Mesendoderm (in vitro differentiated cells): ENCODE measurements at regions not wholly inside any gene's neighbourhood (a gene's known extent, or its start where the extent isn't known, plus 50 kb on each side); places are given as distances from the start of the nearest gene placed in this dataset.

Source experiments
- DNase-seq: peaks from one replicate; pipeline ENCODE4 v3.0.0; 2013
- H2AK5ac ChIP-seq: 2 replicates; pipeline ENCODE4 v1.6.1; 2013; ENCODE audit warnings: low read length, inconsistent platforms
- H2BK120ac ChIP-seq: 2 replicates; pipeline ENCODE4 v1.6.1; 2013; ENCODE audit warnings: low read depth, mild to moderate bottlenecking, low read length, moderate library complexity, mixed read lengths
- H2BK15ac ChIP-seq: replicated peaks from 2 replicates; pipeline ENCODE4 v1.6.1; 2013; ENCODE audit warnings: low read depth, mild to moderate bottlenecking, moderate library complexity
- H2BK5ac ChIP-seq: 2 replicates; pipeline ENCODE4 v1.6.1; 2013; ENCODE audit warnings: low read length, inconsistent platforms
- H3K18ac ChIP-seq: 2 replicates; pipeline ENCODE4 v1.6.1; 2013; ENCODE audit warnings: mild to moderate bottlenecking, low read length, mixed read lengths
- H3K23ac ChIP-seq: one replicate; pipeline ENCODE4 v1.6.1; 2013; ENCODE audit warnings: low read length
- H3K27ac ChIP-seq: 2 replicates; pipeline ENCODE4 v1.5.1; 2013; ENCODE audit warnings: low read depth, mild to moderate bottlenecking, inconsistent platforms, low read length, moderate library complexity
- H3K27me3 ChIP-seq: 2 replicates; pipeline ENCODE4 v1.6.1; 2013; ENCODE audit warnings: low read length, control low read depth, mild to moderate bottlenecking, inconsistent platforms; ENCODE audit not compliant: insufficient read depth, poor library complexity
- H3K36me3 ChIP-seq: 2 replicates; pipeline ENCODE4 v1.6.1; 2013; ENCODE audit warnings: low read length, inconsistent platforms; ENCODE audit not compliant: control insufficient read depth, insufficient read depth
- H3K4ac ChIP-seq: one replicate; pipeline ENCODE4 v1.6.1; 2013; ENCODE audit warnings: low read depth, mild to moderate bottlenecking, low read length, moderate library complexity
- H3K4me1 ChIP-seq: 2 replicates; pipeline ENCODE4 v1.6.1; 2013; ENCODE audit warnings: low read depth, low read length, inconsistent platforms; ENCODE audit not compliant: control insufficient read depth
- H3K4me2 ChIP-seq: 2 replicates; pipeline ENCODE4 v1.6.1; 2013; ENCODE audit warnings: low read length
- H3K4me3 ChIP-seq: 2 replicates; pipeline ENCODE4 v1.5.1; 2013; ENCODE audit warnings: mild to moderate bottlenecking, low read length
- H3K56ac ChIP-seq: one replicate; pipeline ENCODE4 v1.6.1; 2013; ENCODE audit warnings: low read length
- H3K79me1 ChIP-seq: 2 replicates; pipeline ENCODE4 v1.6.1; 2013; ENCODE audit warnings: low read length, inconsistent platforms
- H3K79me2 ChIP-seq: 2 replicates; pipeline ENCODE4 v1.6.1; 2013; ENCODE audit warnings: mild to moderate bottlenecking, low read length; ENCODE audit not compliant: control insufficient read depth, insufficient read depth
- H3K9ac ChIP-seq: 2 replicates; pipeline ENCODE4 v1.6.1; 2013; ENCODE audit warnings: low read length, inconsistent platforms
- H4K5ac ChIP-seq: one replicate; pipeline ENCODE4 v1.6.1; 2013; ENCODE audit warnings: low read length
- H4K8ac ChIP-seq: one replicate; pipeline ENCODE4 v1.6.1; 2013; ENCODE audit warnings: low read depth, mild to moderate bottlenecking, control low read depth, low read length, moderate library complexity
- WGBS: extraction: QIAGEN DNeasy Blood & Tissue Kit; methylation state at CpG from one replicate; pipeline ENCODE4 v1.1.7; 2013; ENCODE audit warnings: low lambda C conversion rate, missing lambda C conversion rate; ENCODE audit not compliant: insufficient coverage; ENCODE audit errors: extremely low coverage; 5-methylcytosine and 5-hydroxymethylcytosine counted together

GRCh38 chr15:31276596-31277298 lies 49.9 kb upstream of the KLF13 start:
- Histone ChIP-seq H4K5ac (no peak overlapping the region), H2BK5ac (no peak overlapping the region), H4K8ac (no peak overlapping the region), H3K27ac (no peak overlapping the region), H3K79me1 (no peaks in the 10 kb centered on the region), H3K79me2 (no peaks in the 10 kb centered on the region), H3K4me1 (no peaks in the 10 kb centered on the region), H3K56ac (no peak overlapping the region), H2AK5ac (no peak overlapping the region), H3K23ac (no peak overlapping the region), H3K4ac (no peak overlapping the region), H3K4me3 (no peak overlapping the region), H3K18ac (no peak overlapping the region), H2BK120ac (no peak overlapping the region), H2BK15ac (no peak overlapping the region), H3K9ac (no peak overlapping the region), H3K4me2 (no peak overlapping the region), H3K36me3 (no peaks in the 10 kb centered on the region), H3K27me3 (no peaks in the 10 kb centered on the region)
- no peak for DNase-seq
- WGBS, result no CpG with 5 or more reads among the region's 8 CpGs
